Thymus (tissue), 11 donors: ENCODE measurements at regions not wholly inside any gene's neighbourhood (a gene's known extent, or its start where the extent isn't known, plus 50 kb on each side); places are given as distances from the start of the nearest gene placed in this dataset.

Source experiments
- DNase-seq, 9 donors: peaks; one replicate each; pipeline ENCODE4 v3.0.0-alpha.2; 2013; ENCODE audit warnings: low spot score in 9 of 9, low read depth in 6 of 9, missing footprints in 1 of 9
- H3K27ac ChIP-seq, 2 donors: one replicate each; pipeline ENCODE4 v1.5.1; 2013; ENCODE audit warnings: control low read depth in 1 of 2, low read depth in 1 of 2, low read length in 1 of 2, mild to moderate bottlenecking in 1 of 2, moderate library complexity in 1 of 2
- H3K27me3 ChIP-seq, 2 donors: one replicate each; pipeline ENCODE4 v1.5.1; 2013; ENCODE audit warnings: low read length in 1 of 2; ENCODE audit not compliant: control insufficient read depth in 2 of 2, insufficient read depth in 1 of 2
- H3K36me3 ChIP-seq, 2 donors: one replicate each; pipeline ENCODE4 v1.5.1; 2013; ENCODE audit warnings: low read length in 1 of 2, mild to moderate bottlenecking in 1 of 2, moderate library complexity in 1 of 2; ENCODE audit not compliant: control insufficient read depth in 2 of 2, insufficient read depth in 2 of 2
- H3K4me1 ChIP-seq, 2 donors: one replicate each; pipeline ENCODE4 v1.5.1; 2013; ENCODE audit warnings: low read length in 2 of 2; ENCODE audit not compliant: control insufficient read depth in 2 of 2, insufficient read depth in 2 of 2
- H3K4me3 ChIP-seq, 2 donors: one replicate each; pipeline ENCODE4 v1.5.1; 2013; ENCODE audit warnings: low read length in 2 of 2, control low read depth in 1 of 2, mild to moderate bottlenecking in 1 of 2
- H3K9me3 ChIP-seq, 2 donors: one replicate each; pipeline ENCODE4 v1.5.1; 2013; ENCODE audit warnings: low read length in 1 of 2, mild to moderate bottlenecking in 1 of 2; ENCODE audit not compliant: control insufficient read depth in 2 of 2, insufficient read depth in 1 of 2
- WGBS: extraction: QIAGEN DNeasy Blood & Tissue Kit; methylation state at CpG from one replicate; pipeline ENCODE4 v1.1.7; 2013; 5-methylcytosine and 5-hydroxymethylcytosine counted together
- donor health status: healthy.

GRCh38 chr16:9231039-9231438, 139.6 kb downstream of the HAPSTR1 start:
- H3K27ac ChIP-seq, result no peak overlapping the region
- no peaks in the 10 kb centered on the region for H3K4me1 ChIP-seq
- H3K36me3 ChIP-seq, result no peaks in the 10 kb centered on the region
- no peaks in the 10 kb centered on the region for H3K27me3 ChIP-seq
- H3K9me3 ChIP-seq, result no peaks in the 10 kb centered on the region
- no peak for DNase-seq
- no peak overlapping the region for H3K4me3 ChIP-seq
- WGBS, result 36% methylated on average over 2 of the region's 2 CpGs

DNA sequence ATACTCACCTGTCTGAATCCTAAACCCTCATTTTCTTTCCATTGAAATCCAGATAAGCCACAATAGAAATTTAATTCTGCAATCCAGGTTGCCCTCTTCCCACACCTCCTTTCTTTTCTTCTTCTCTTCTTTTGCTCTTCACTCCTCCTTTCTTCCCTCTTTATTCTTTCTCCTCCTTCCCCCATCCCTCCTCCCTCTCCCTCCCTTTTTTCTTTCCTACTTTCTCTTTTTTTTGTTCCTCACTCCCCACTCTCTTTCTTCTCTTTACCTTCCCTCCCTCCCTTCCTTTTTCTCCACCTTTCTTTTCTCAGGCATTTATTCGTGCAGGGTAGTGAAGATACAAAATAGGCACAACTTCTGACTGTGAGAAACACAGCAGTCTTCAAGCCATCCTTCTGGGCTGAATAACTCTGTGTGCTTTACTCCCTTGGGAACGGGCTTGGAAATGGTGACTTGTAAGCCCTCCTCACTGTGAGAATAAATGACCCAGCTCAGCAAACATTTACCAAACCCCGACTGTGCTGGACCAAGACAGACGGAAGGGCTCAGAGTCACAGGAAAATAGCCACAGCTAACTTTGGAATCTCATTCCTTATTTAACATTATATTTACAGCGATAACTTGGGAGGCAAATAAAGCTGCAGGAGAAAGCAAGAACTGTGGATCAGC, 140.8 kb downstream of the HAPSTR1 start:
- no peak overlapping the region for H3K4me3 ChIP-seq
- no peak for DNase-seq
- no peaks in the 10 kb centered on the region for H3K27me3 ChIP-seq
- no peaks in the 10 kb centered on the region for H3K4me1 ChIP-seq
- no peaks in the 10 kb centered on the region for H3K36me3 ChIP-seq
- no peaks in the 10 kb centered on the region for H3K9me3 ChIP-seq
- H3K27ac ChIP-seq, result no peak overlapping the region
- 47% methylated on average over 5 of the region's 5 CpGs for WGBS

DNA sequence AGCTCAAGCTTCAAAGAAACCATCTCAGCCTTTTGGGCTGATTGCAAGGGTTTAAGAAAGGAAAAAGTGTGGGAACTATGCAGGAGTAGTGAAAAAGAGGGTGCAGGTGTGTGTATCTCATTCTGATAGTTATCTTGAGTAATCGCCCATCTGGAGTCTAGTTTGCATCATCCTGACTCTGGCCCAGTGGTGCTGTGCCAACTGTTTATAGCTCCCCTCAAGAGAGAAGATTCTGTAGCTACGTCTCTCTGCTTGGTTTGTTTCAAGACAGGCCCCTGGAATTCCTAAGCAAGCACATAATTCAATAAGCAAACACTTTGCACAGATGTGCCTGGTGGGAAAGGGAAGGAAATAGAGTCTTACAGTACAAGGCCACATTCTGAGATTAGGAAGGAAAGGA, 144.4 kb downstream of the HAPSTR1 start:
- 26% methylated on average over 2 of the region's 2 CpGs for WGBS
- no peak for DNase-seq

GRCh38 chr16:9236319-9236718, 144.9 kb downstream of the HAPSTR1 start:
- no peak overlapping the region for H3K4me3 ChIP-seq
- DNase-seq, result no peak
- no peaks in the 10 kb centered on the region for H3K9me3 ChIP-seq
- no peaks in the 10 kb centered on the region for H3K36me3 ChIP-seq
- H3K4me1 ChIP-seq, result no peaks in the 10 kb centered on the region
- no peak overlapping the region for H3K27ac ChIP-seq
- H3K27me3 ChIP-seq, result no peaks in the 10 kb centered on the region
- 82% methylated on average over 5 of the region's 5 CpGs for WGBS

More for the DNA sequence above, 144.4 kb downstream of the HAPSTR1 start:
- Histone ChIP-seq H3K27ac (no peak overlapping the region), H3K9me3 (no peaks in the 10 kb centered on the region), H3K36me3 (no peaks in the 10 kb centered on the region), H3K27me3 (no peaks in the 10 kb centered on the region), H3K4me3 (no peak overlapping the region), H3K4me1 (no peaks in the 10 kb centered on the region)

GRCh38 chr16:9238346-9238745, 146.9 kb downstream of the HAPSTR1 start:
- H3K4me3 ChIP-seq, result no peak overlapping the region
- no peak for DNase-seq
- no peaks in the 10 kb centered on the region for H3K27me3 ChIP-seq
- H3K36me3 ChIP-seq, result no peaks in the 10 kb centered on the region
- WGBS, result 98% methylated on average over 1 of the region's 1 CpG
- no peak overlapping the region for H3K27ac ChIP-seq
- H3K4me1 ChIP-seq, result no peaks in the 10 kb centered on the region
- H3K9me3 ChIP-seq, result no peaks in the 10 kb centered on the region

- no peak overlapping the region for H3K27ac ChIP-seq
Measured at GRCh38 chr16:9241177-9241576, 149.7 kb downstream of the HAPSTR1 start.

GRCh38 chr16:9248162-9248561, 156.7 kb downstream of the HAPSTR1 start:
- DNase-seq, result no peak

More at GRCh38 chr16:9241177-9241576, 149.7 kb downstream of the HAPSTR1 start:
- Histone ChIP-seq H3K4me1 (no peaks in the 10 kb centered on the region), H3K27me3 (no peaks in the 10 kb centered on the region), H3K4me3 (no peak overlapping the region), H3K36me3 (no peaks in the 10 kb centered on the region), H3K9me3 (no peaks in the 10 kb centered on the region)
- no peak for DNase-seq

GRCh38 chr16:9249534-9249933, 158.1 kb downstream of the HAPSTR1 start:
- WGBS, result 96% methylated on average over 4 of the region's 4 CpGs
- H3K4me3 ChIP-seq, result no peak overlapping the region
- H3K4me1 ChIP-seq, result no peaks in the 10 kb centered on the region
- no peaks in the 10 kb centered on the region for H3K27me3 ChIP-seq
- no peak for DNase-seq
- H3K9me3 ChIP-seq, result no peaks in the 10 kb centered on the region
- H3K36me3 ChIP-seq, result no peaks in the 10 kb centered on the region
- H3K27ac ChIP-seq, result no peak overlapping the region

More at GRCh38 chr16:9248162-9248561, 156.7 kb downstream of the HAPSTR1 start:
- Histone ChIP-seq H3K36me3 (no peaks in the 10 kb centered on the region), H3K27me3 (no peaks in the 10 kb centered on the region), H3K27ac (no peak overlapping the region), H3K4me3 (no peak overlapping the region), H3K4me1 (no peaks in the 10 kb centered on the region), H3K9me3 (no peaks in the 10 kb centered on the region)
- 38% methylated on average over 2 of the region's 2 CpGs for WGBS

DNA sequence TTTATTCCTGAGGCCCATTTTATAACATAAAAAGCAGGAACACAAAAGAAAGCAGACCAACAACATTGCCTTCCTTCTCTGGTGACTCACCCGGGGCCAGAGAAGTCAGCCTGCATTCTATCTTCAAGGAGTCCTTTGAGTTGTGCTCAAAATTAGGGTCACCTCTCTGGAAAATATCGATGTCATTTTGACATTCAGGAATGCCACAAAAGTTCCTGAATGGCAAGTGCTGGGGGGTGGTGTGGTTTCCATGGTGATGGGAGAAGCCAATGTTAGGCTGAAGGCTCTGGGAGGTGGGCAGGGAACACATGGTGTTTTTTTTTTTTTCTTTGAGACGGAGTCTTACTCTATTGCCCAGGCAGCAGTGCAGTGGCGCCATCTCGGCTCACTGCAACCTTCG, 159.6 kb downstream of the HAPSTR1 start:
- Histone ChIP-seq H3K9me3 (no peaks in the 10 kb centered on the region), H3K4me1 (no peaks in the 10 kb centered on the region), H3K27me3 (no peaks in the 10 kb centered on the region), H3K36me3 (no peaks in the 10 kb centered on the region), H3K27ac (no peak overlapping the region), H3K4me3 (no peak overlapping the region)
- DNase-seq, result no peak
- 93% methylated on average over 6 of the region's 6 CpGs for WGBS
